H1 (cell line): ENCODE measurements at regions not wholly inside any gene's neighbourhood (a gene's known extent, or its start where the extent isn't known, plus 50 kb on each side); places are given as distances from the start of the nearest gene placed in this dataset.

Experiments
- CTCF ChIA-PET: fragments of 300-600 bp; sonication (Branson Sonifier 250); formaldehyde crosslinking; loops from one replicate; lab custom pipeline; 2021; ENCODE audit not compliant: partially characterized antibody; lab: Charles Lee
- POLR2A ChIA-PET: fragments of 300-600 bp; sonication (Branson Sonifier 250); formaldehyde crosslinking; loops from one replicate; lab custom pipeline; 2021; ENCODE audit warnings: inconsistent platforms; ENCODE audit not compliant: partially characterized antibody; lab: Charles Lee
- DNase-seq, 2 experiments: peaks; one replicate each; pipeline versions ENCODE4 v3.0.0 to v3.0.0-alpha.2; 2010 to 2022; ENCODE audit warnings: low spot score in 2 of 2, low read depth in 1 of 2, mixed read lengths in 1 of 2
- FAIRE-seq: peaks from 2 replicates; lab custom pipeline; 2011; peaks lifted over from hg19 to GRCh38; lab: Jason Lieb, UNC
- H2AFZ ChIP-seq: 2 replicates; pipeline ENCODE4 v1.8.1; 2012; ENCODE audit warnings: low read length, inconsistent platforms
- H2AK5ac ChIP-seq: 2 replicates; pipeline ENCODE4 v1.6.1; 2013; ENCODE audit warnings: low read depth, low read length
- H2BK120ac ChIP-seq: replicated peaks from 2 replicates; pipeline ENCODE3; 2013; ENCODE audit warnings: low read depth, low read length, inconsistent platforms
- H2BK12ac ChIP-seq: 2 replicates; pipeline ENCODE4 v1.6.1; 2013; ENCODE audit warnings: low read depth, low read length
- H2BK15ac ChIP-seq: 2 replicates; pipeline ENCODE4 v1.6.1; 2013; ENCODE audit warnings: low read length
- H2BK20ac ChIP-seq: 2 replicates; pipeline ENCODE4 v1.6.1; 2013; ENCODE audit warnings: low read length
- H2BK5ac ChIP-seq: 2 replicates; pipeline ENCODE4 v1.6.1; 2013; ENCODE audit warnings: low read depth, low read length
- H3K14ac ChIP-seq: 2 replicates; pipeline ENCODE4 v1.6.1; 2013; ENCODE audit warnings: inconsistent platforms; ENCODE audit not compliant: insufficient read length
- H3K18ac ChIP-seq: 2 replicates; pipeline ENCODE4 v1.6.1; 2013; ENCODE audit warnings: low read length; ENCODE audit errors: extremely low read depth
- H3K23ac ChIP-seq: 2 replicates; pipeline ENCODE4 v1.6.1; 2013; ENCODE audit warnings: inconsistent platforms; ENCODE audit not compliant: insufficient read length
- H3K23me2 ChIP-seq: 2 replicates; pipeline ENCODE4 v1.6.1; 2013; ENCODE audit warnings: low read depth, low read length
- H3K27ac ChIP-seq: 2 replicates; pipeline ENCODE4 v1.6.1; 2011; ENCODE audit warnings: low read depth, low read length, inconsistent platforms
- H3K27me3 ChIP-seq, 4 experiments: replicated peaks in 1 of 4; 1 replicate in 1 of 4; 2 replicates in 3 of 4; pipeline versions ENCODE4 v1.6.1 to v1.8.1; 2011 to 2013; ENCODE audit warnings: low read length in 3 of 4, mild to moderate bottlenecking in 3 of 4, inconsistent platforms in 2 of 4, mixed read lengths in 2 of 4, moderate library complexity in 1 of 4; ENCODE audit not compliant: control insufficient read depth in 3 of 4, insufficient read depth in 3 of 4; ENCODE audit errors: extremely low read depth in 1 of 4
- H3K36me3 ChIP-seq, 4 experiments: 2 replicates each; pipeline versions ENCODE4 v1.6.1 to v1.8.1; 2011 to 2013; ENCODE audit warnings: mild to moderate bottlenecking in 4 of 4, low read length in 3 of 4, moderate library complexity in 2 of 4, control low read depth in 1 of 4, inconsistent platforms in 1 of 4; ENCODE audit not compliant: insufficient read depth in 4 of 4, control insufficient read depth in 2 of 4
- H3K4ac ChIP-seq: replicated peaks from 2 replicates; pipeline ENCODE3; 2013; ENCODE audit warnings: low read length, low read depth, mixed read lengths, inconsistent platforms; ENCODE audit not compliant: insufficient read length
- H3K4me1 ChIP-seq, 4 experiments: replicated peaks in 1 of 4; 1 replicate in 1 of 4; 2 replicates in 3 of 4; pipeline versions ENCODE4 v1.6.1 to v1.8.1; 2011 to 2013; ENCODE audit warnings: low read length in 3 of 4, inconsistent platforms in 2 of 4, mixed read lengths in 1 of 4; ENCODE audit not compliant: insufficient read depth in 4 of 4, control insufficient read depth in 3 of 4
- H3K4me2 ChIP-seq, 2 experiments: 2 replicates each; pipeline versions ENCODE4 v1.6.1 to v1.8.1; 2011 to 2013; ENCODE audit warnings: low read depth in 2 of 2, low read length in 2 of 2, control low read depth in 1 of 2, inconsistent platforms in 1 of 2, mild to moderate bottlenecking in 1 of 2; ENCODE audit not compliant: insufficient read depth in 1 of 2
- H3K4me3 ChIP-seq, 4 experiments: fragments of 200-600, 300-600 bp in 1 of 4; sonication (generic), shearing (Covaris generic), sonication (Bioruptor Twin) in 1 of 4; 2 replicates each; pipeline versions ENCODE4 v1.5.1 to v1.8.1; 2011 to 2016; ENCODE audit warnings: low read length in 4 of 4, low read depth in 3 of 4, control low read depth in 2 of 4, inconsistent platforms in 2 of 4, mild to moderate bottlenecking in 2 of 4, mixed read lengths in 1 of 4, moderate library complexity in 1 of 4; ENCODE audit not compliant: insufficient read depth in 2 of 4; ENCODE audit errors: extremely low read depth in 1 of 4
- H3K56ac ChIP-seq: replicated peaks from 2 replicates; pipeline ENCODE3; 2013; ENCODE audit warnings: low read depth, mild to moderate bottlenecking, mixed read lengths, low read length, inconsistent platforms; ENCODE audit not compliant: insufficient read length
- H3K79me1 ChIP-seq: 2 replicates; pipeline ENCODE4 v1.6.1; 2013; ENCODE audit warnings: low read depth, low read length, control low read depth
- H3K79me2 ChIP-seq, 2 experiments: 2 replicates each; pipeline versions ENCODE4 v1.6.1 to v1.8.1; 2012 to 2013; ENCODE audit warnings: low read length in 2 of 2, mild to moderate bottlenecking in 2 of 2, inconsistent platforms in 1 of 2; ENCODE audit not compliant: insufficient read depth in 2 of 2, control insufficient read depth in 1 of 2
- H3K9ac ChIP-seq, 4 experiments: replicated peaks in 1 of 4; 1 replicate in 1 of 4; 2 replicates in 3 of 4; pipeline versions ENCODE4 v1.6.1 to v1.8.1; 2011 to 2013; ENCODE audit warnings: low read depth in 3 of 4, low read length in 3 of 4, control low read depth in 2 of 4, mild to moderate bottlenecking in 2 of 4, moderate library complexity in 2 of 4, inconsistent platforms in 1 of 4; ENCODE audit errors: extremely low read depth in 1 of 4
- H3K9me3 ChIP-seq, 2 experiments: 2 replicates each; pipeline versions ENCODE4 v1.6.1 to v1.8.1; 2012 to 2013; ENCODE audit warnings: mild to moderate bottlenecking in 2 of 2, moderate library complexity in 2 of 2, control low read depth in 1 of 2, inconsistent platforms in 1 of 2, low read depth in 1 of 2, low read length in 1 of 2, mixed read lengths in 1 of 2; ENCODE audit not compliant: insufficient read depth in 2 of 2
- H4K20me1 ChIP-seq, 2 experiments: replicated peaks in 1 of 2; 2 replicates each; pipeline versions ENCODE3 to v1.8.1; 2011 to 2013; ENCODE audit warnings: inconsistent platforms in 2 of 2, low read length in 2 of 2, mild to moderate bottlenecking in 1 of 2; ENCODE audit not compliant: insufficient read depth in 2 of 2, control insufficient read depth in 1 of 2
- H4K5ac ChIP-seq: 2 replicates; pipeline ENCODE4 v1.6.1; 2013; ENCODE audit warnings: low read length, low read depth, mixed read lengths, inconsistent platforms; ENCODE audit not compliant: insufficient read length
- H4K8ac ChIP-seq: 2 replicates; pipeline ENCODE4 v1.8.0; 2013; ENCODE audit warnings: mild to moderate bottlenecking, moderate library complexity, low read length, inconsistent platforms; ENCODE audit not compliant: insufficient read depth; ENCODE audit errors: extremely low read depth
- H4K91ac ChIP-seq: replicated peaks from 2 replicates; pipeline ENCODE3; 2013; ENCODE audit warnings: low read length, mixed read lengths, inconsistent platforms; ENCODE audit not compliant: insufficient read length
- E2F6 ChIP-seq: IDR thresholded peaks from 2 replicates; pipeline ENCODE4 v1.6.1; 2012; ENCODE audit warnings: inconsistent platforms
- EGR1 ChIP-seq: IDR thresholded peaks from 2 replicates; pipeline ENCODE4 v1.6.1; 2011; ENCODE audit warnings: low read depth, low read length, borderline replicate concordance
- FOSL1 ChIP-seq: IDR thresholded peaks from 2 replicates; pipeline ENCODE4 v1.6.1; 2011; ENCODE audit warnings: mild to moderate bottlenecking, low read depth, low read length, moderate library complexity; ENCODE audit not compliant: insufficient read depth
- GABPA ChIP-seq: IDR thresholded peaks from 2 replicates; pipeline ENCODE4 v1.6.1; 2011; ENCODE audit warnings: mild to moderate bottlenecking, low read length, moderate library complexity, borderline replicate concordance; ENCODE audit not compliant: insufficient read depth
- HDAC6 ChIP-seq: IDR thresholded peaks from one replicate; pipeline ENCODE4 v1.7.1; 2012; ENCODE audit warnings: low read depth, mild to moderate bottlenecking, inconsistent platforms, low read length, moderate library complexity
- JUND ChIP-seq: IDR thresholded peaks from 2 replicates; pipeline ENCODE4 v1.6.1; 2011; ENCODE audit warnings: mild to moderate bottlenecking, improper control_type of control experiment, low read length
- KDM1A ChIP-seq: fragments of 200-600, 300-600 bp; sonication (generic); IDR thresholded peaks from 2 replicates; pipeline ENCODE4 v1.7.1; 2016; ENCODE audit warnings: mild to moderate bottlenecking, low read length, borderline replicate concordance
- NANOG ChIP-seq: IDR thresholded peaks from 2 replicates; pipeline ENCODE4 v1.6.1; 2011; ENCODE audit warnings: low read length, low read depth, mild to moderate bottlenecking, inconsistent platforms; ENCODE audit not compliant: insufficient read depth, poor library complexity, severe bottlenecking
- RAD21 ChIP-seq, 2 experiments: IDR thresholded peaks in 1 of 2; conservative IDR thresholded peaks in 1 of 2; 2 replicates each; pipeline ENCODE4 v1.6.1; 2011; ENCODE audit warnings: low read depth in 2 of 2, low read length in 2 of 2, improper control_type of control experiment in 1 of 2, inconsistent platforms in 1 of 2, mild to moderate bottlenecking in 1 of 2, moderate library complexity in 1 of 2
- RBBP5 ChIP-seq: IDR thresholded peaks from 2 replicates; pipeline ENCODE4 v1.7.1; 2012; ENCODE audit warnings: low read depth, mild to moderate bottlenecking, inconsistent platforms, low read length, moderate library complexity, borderline replicate concordance
- SP2 ChIP-seq: IDR thresholded peaks from 2 replicates; pipeline ENCODE4 v1.6.1; 2012; ENCODE audit warnings: mild to moderate bottlenecking, low read length, inconsistent platforms
- TAF7 ChIP-seq: optimal IDR thresholded peaks from 2 replicates; pipeline ENCODE3; 2011; ENCODE audit warnings: low read depth, mild to moderate bottlenecking, inconsistent platforms, low read length, moderate library complexity, borderline replicate concordance
- ZNF274 ChIP-seq: IDR thresholded peaks from 2 replicates; pipeline ENCODE4 v1.7.0; 2012; ENCODE audit warnings: low read length, borderline replicate concordance; ENCODE audit errors: extremely low read depth
- WGBS, 2 experiments: shearing (Covaris generic) in 1 of 2; methylation state at CpG; one replicate each; pipeline versions ENCODE4 v1.1.6 to v1.1.7; 2013 to 2015; ENCODE audit warnings: low lambda C conversion rate in 2 of 2, mixed read lengths in 2 of 2, inconsistent platforms in 1 of 2, low coverage in 1 of 2, missing lambda C conversion rate in 1 of 2; ENCODE audit not compliant: insufficient replicate concordance in 2 of 2, insufficient coverage in 1 of 2, insufficient read length in 1 of 2; ENCODE audit errors: extremely low coverage in 1 of 2, missing lambda C conversion rate in 1 of 2; 5-methylcytosine and 5-hydroxymethylcytosine counted together

GRCh38 chr10:44640429-44640828 is 255.5 kb upstream of the CXCL12 start:
- FAIRE-seq, result no peak
- H3K9ac ChIP-seq, result no peak overlapping the region
- H2AK5ac ChIP-seq, result no peak overlapping the region
- no peaks in the 10 kb centered on the region for H3K23me2 ChIP-seq
- H2BK120ac ChIP-seq, result no peak overlapping the region
- 92% methylated on average over 7 of the region's 7 CpGs; no CpG with 5 or more reads in 1 of the 2 experiments for WGBS, 2 experiments
- TF ChIP-seq E2F6 (no peak), NANOG (no peak), FOSL1 (no peak), KDM1A (no peak), RBBP5 (no peak), EGR1 (no peak), JUND (no peak), TAF7 (no peak), SP2 (no peak), RAD21 (IDR thresholded peaks at IDR 0.05 in 1 of 2, conservative IDR thresholded peaks at IDR 0.05 in 1 of 2; ENCODE audit: low read depth in 2 of 2, low read length in 2 of 2) (no peak), GABPA (no peak), ZNF274 (no peak), HDAC6 (no peak)
- TF ChIP-seq, all 59 proteins: peak for 0
- Histone ChIP-seq H3K79me1 (no peaks in the 10 kb centered on the region), H3K4ac (no peak overlapping the region), H3K4me2 (no peak overlapping the region), H3K4me1 (no peaks in the 10 kb centered on the region), H2BK20ac (no peak overlapping the region), H3K23ac (no peak overlapping the region), H2AFZ (no peak overlapping the region), H3K27ac (no peak overlapping the region), H4K20me1 (no peaks in the 10 kb centered on the region), H2BK12ac (no peak overlapping the region), H3K36me3 (no peaks in the 10 kb centered on the region), H3K79me2 (no peaks in the 10 kb centered on the region), H4K5ac (no peak overlapping the region), H3K18ac (no peak overlapping the region), H2BK5ac (no peak overlapping the region), H3K56ac (no peak overlapping the region), H2BK15ac (no peak overlapping the region), H3K9me3 (peaks cover 0 to 3% of the 10 kb centered on the region in 2 experiments; a peak in 1 of 4 replicates), H3K4me3 (no peak overlapping the region), H4K8ac (no peak overlapping the region), H3K14ac (no peak overlapping the region), H3K27me3 (no peaks in the 10 kb centered on the region), H4K91ac (no peak overlapping the region)
- ChIA-PET CTCF (interaction anchor here (1.0 to 2.6 kb wide), 2 partner anchors 11 to 122 kb away, joined by 3 to 5 read pairs; no protein-coding TSS in a partner anchor), POLR2A (no interaction called here)
- DNase-seq, result no peak
